ENCODE measurements at regions not wholly inside any gene's neighbourhood (a gene's known extent, or its start where the extent isn't known, plus 50 kb on each side); places are given as distances from the start of the nearest gene placed in this dataset.

DNA sequence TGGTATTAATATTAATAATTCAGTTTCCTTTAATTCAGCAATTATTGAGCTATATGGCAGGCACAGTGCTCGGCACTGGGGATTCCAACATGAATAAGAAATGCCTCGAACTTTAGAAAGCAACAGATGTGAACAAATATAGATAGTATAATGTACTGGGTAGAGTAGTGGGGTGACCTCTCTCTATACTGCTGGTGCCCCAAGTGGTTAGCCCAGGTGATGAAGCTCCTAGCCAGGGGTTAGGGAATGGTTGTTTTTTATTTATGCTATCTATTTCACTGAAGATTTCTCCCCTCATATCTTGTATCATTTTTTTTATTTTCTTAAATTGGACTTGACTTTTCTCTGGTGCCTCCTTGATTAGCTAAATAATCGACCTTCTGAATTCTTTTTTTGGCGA is 62.1 kb downstream of the BHLHE40 start:
- H3K4me1 ChIP-seq = no peaks in the 10 kb centered on the region
- no peaks in the 10 kb centered on the region for H3K27me3 ChIP-seq
- no peak overlapping the region for H3K4me3 ChIP-seq
- H3K27ac ChIP-seq = no peak overlapping the region
- ATAC-seq (no peak), DNase-seq (no peak)
- H3K36me3 ChIP-seq = no peaks in the 10 kb centered on the region
- TF ChIP-seq POLR2A (IDR thresholded peaks at IDR 0.05) = no peak
- TF ChIP-seq, protein P1, sequence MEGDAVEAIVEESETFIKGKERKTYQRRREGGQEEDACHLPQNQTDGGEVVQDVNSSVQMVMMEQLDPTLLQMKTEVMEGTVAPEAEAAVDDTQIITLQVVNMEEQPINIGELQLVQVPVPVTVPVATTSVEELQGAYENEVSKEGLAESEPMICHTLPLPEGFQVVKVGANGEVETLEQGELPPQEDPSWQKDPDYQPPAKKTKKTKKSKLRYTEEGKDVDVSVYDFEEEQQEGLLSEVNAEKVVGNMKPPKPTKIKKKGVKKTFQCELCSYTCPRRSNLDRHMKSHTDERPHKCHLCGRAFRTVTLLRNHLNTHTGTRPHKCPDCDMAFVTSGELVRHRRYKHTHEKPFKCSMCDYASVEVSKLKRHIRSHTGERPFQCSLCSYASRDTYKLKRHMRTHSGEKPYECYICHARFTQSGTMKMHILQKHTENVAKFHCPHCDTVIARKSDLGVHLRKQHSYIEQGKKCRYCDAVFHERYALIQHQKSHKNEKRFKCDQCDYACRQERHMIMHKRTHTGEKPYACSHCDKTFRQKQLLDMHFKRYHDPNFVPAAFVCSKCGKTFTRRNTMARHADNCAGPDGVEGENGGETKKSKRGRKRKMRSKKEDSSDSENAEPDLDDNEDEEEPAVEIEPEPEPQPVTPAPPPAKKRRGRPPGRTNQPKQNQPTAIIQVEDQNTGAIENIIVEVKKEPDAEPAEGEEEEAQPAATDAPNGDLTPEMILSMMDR (IDR thresholded peaks at IDR 0.05) = no peak
- WGBS (ENCODE audit: insufficient coverage, low coverage, low lambda C conversion rate, missing lambda C conversion rate) = 67% methylated on average over 4 of the region's 4 CpGs
- intact Hi-C loops (cut with DNase I) = no loop called here
- H3K9me3 ChIP-seq = no peaks in the 10 kb centered on the region

DNA sequence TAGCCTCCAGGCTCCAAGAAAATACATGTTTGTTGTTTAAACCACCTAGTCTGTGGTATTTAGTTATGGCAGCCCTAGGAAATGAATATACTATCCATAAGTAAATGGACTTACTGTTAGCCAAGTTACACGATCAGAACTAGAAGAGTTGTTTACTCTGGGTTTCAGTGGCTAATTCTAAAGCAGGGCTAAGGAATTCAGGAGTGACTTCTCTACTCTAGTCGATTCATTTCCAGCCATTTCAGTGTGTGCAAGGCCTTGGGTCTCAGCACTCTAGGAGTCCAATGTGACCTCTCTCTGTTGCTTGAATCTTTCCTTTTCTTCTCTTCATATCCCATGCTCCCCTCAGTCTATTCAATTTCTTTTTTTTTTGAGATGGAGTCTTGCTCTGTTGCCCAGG is 66.7 kb downstream of the BHLHE40 start:
- intact Hi-C loops (cut with DNase I) = no loop called here
- DNase-seq (no peak), ATAC-seq (no peak)
- no peaks in the 10 kb centered on the region for H3K36me3 ChIP-seq
- H3K27ac ChIP-seq = no peak overlapping the region
- H3K9me3 ChIP-seq = no peaks in the 10 kb centered on the region
- H3K4me3 ChIP-seq = no peak overlapping the region
- TF ChIP-seq POLR2A (IDR thresholded peaks at IDR 0.05) = no peak
- TF ChIP-seq, protein P1 (IDR thresholded peaks at IDR 0.05) = no peak
- H3K27me3 ChIP-seq = no peaks in the 10 kb centered on the region
- WGBS (ENCODE audit: insufficient coverage, low coverage, low lambda C conversion rate, missing lambda C conversion rate) = 83% methylated on average over 1 of the region's 2 CpGs
- H3K4me1 ChIP-seq = no peaks in the 10 kb centered on the region

DNA sequence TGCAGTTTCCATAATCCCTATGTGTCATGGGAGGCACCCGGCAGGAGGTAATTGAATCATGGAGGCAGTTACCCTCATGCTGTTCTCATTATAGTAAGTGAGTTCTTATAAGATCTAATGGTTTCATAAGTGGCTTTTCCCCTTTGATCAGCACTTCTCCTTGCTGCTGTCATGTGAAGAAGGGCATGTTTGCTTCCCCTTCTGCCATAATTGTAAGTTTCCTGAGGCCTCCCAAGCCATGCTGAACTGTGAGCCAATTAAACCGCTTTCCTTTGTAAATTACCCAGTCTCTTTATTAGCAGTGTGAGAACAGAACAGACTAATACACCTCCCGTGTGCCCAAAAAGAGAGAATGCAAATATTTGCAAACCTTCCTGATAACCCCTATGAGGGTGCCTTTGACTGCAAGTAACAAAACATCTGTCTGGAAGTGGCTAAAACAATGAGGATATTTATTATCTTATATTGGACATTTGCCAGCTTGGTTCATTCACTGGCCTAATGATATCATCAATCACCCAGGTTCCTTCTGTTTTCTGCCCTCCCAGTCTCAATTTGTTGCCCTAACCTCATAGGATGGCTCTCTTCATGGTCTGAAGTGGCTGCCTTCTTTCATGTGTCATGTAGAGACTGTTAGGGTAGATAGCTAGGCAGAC is 68.7 kb downstream of the BHLHE40 start:
- Histone ChIP-seq H3K4me3 (no peak overlapping the region), H3K4me1 (no peaks in the 10 kb centered on the region), H3K27ac (no peak overlapping the region), H3K36me3 (no peaks in the 10 kb centered on the region), H3K9me3 (no peaks in the 10 kb centered on the region), H3K27me3 (no peaks in the 10 kb centered on the region)
- DNase-seq (no peak), ATAC-seq (no peak)
- intact Hi-C loops (cut with DNase I) = no loop called here
- 57% methylated on average over 3 of the region's 3 CpGs for WGBS (ENCODE audit: insufficient coverage, low coverage, low lambda C conversion rate, missing lambda C conversion rate)
- TF ChIP-seq POLR2A (IDR thresholded peaks at IDR 0.05) = no peak
- TF ChIP-seq, protein P1 (IDR thresholded peaks at IDR 0.05) = no peak

DNA sequence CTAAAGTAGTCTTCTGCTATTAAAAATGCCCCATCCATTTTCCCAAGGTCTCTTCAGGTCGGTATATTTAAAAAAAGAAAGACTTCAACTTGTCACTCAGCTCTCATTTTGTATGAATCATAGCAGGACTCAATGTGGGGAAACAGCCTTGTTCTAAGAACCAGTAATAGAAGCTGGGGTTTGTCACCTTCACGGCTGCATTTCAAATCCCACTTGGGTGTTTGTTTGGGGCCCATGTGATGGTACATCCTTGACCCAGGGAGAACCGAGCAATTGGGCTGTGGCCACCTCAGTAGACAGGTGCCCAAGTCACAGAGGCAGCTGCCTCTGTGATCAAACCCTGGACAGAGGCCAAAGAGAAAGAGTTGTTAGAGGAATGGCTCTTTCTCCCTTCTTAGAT is 70.3 kb upstream of the ARL8B start:
- WGBS (ENCODE audit: insufficient coverage, low coverage, low lambda C conversion rate, missing lambda C conversion rate) = 71% methylated on average over 3 of the region's 3 CpGs
- no peaks in the 10 kb centered on the region for H3K4me1 ChIP-seq
- no peaks in the 10 kb centered on the region for H3K36me3 ChIP-seq
- no peaks in the 10 kb centered on the region for H3K9me3 ChIP-seq
- no peak for TF ChIP-seq POLR2A (IDR thresholded peaks at IDR 0.05)
- TF ChIP-seq, protein P1 (IDR thresholded peaks at IDR 0.05) = no peak
- intact Hi-C loops (cut with DNase I) = loop anchor here in 1 of 2 donors (10.0 kb wide), 1 partner anchor 347 kb away; no protein-coding TSS in a partner anchor
- no peak overlapping the region for H3K27ac ChIP-seq
- DNase-seq (no peak), ATAC-seq (no peak)
- H3K4me3 ChIP-seq = no peak overlapping the region
- H3K27me3 ChIP-seq = no peaks in the 10 kb centered on the region

Data from right lobe of liver (tissue), 6 donors.